PC-9 (cell line): ENCODE measurements at regions not wholly inside any gene's neighbourhood (a gene's known extent, or its start where the extent isn't known, plus 50 kb on each side); places are given as distances from the start of the nearest gene placed in this dataset.

Source experiments
- BruUV-seq: library from RNA; stranded (reverse); fragments of 400-500 nt; replicated peaks from 2 replicates; lab custom pipeline; 2021; lab: Mats Ljungman, UMichigan
- CTCF ChIA-PET: fragments of 300-600 bp; sonication (Branson Sonifier 250); formaldehyde crosslinking; loops from one replicate; lab custom pipeline; 2022; ENCODE audit warnings: antibody characterized with exemption; lab: Charles Lee
- POLR2A ChIA-PET: fragments of 300-600 bp; sonication (Branson Sonifier 250); formaldehyde crosslinking; loops from one replicate; lab custom pipeline; 2022; ENCODE audit warnings: antibody characterized with exemption; ENCODE audit not compliant: unreplicated experiment; lab: Charles Lee
- DNase-seq, 2 experiments: peaks; one replicate each; pipeline versions ENCODE4 v3.0.0 to v3.0.0-alpha.2; 2015 to 2022; ENCODE audit warnings: mixed read lengths in 1 of 2
- H2AFZ ChIP-seq: fragments of 200-600 bp; sonication (generic); 2 replicates; pipeline ENCODE4 v1.8.1; 2017; ENCODE audit warnings: antibody characterized with exemption
- H3F3A ChIP-seq: fragments of 200-600 bp; sonication (generic); 2 replicates; pipeline ENCODE4 v1.8.1; 2017; ENCODE audit warnings: antibody characterized with exemption, mild to moderate bottlenecking, low read depth; ENCODE audit not compliant: insufficient read depth
- H3K27ac ChIP-seq: fragments of 200-600 bp; sonication (generic); 2 replicates; pipeline ENCODE4 v1.6.1; 2016; ENCODE audit warnings: mixed run types
- H3K27me3 ChIP-seq: fragments of 200-600 bp; sonication (generic); 2 replicates; pipeline ENCODE4 v1.6.1; 2016; ENCODE audit warnings: low read depth, mixed run types; ENCODE audit not compliant: insufficient read depth
- H3K36me3 ChIP-seq: fragments of 200-600 bp; sonication (generic); 2 replicates; pipeline ENCODE4 v1.6.1; 2016; ENCODE audit warnings: low read depth, mixed run types
- H3K4me1 ChIP-seq: fragments of 200-600 bp; sonication (generic); replicated peaks from 2 replicates; pipeline ENCODE4 v1.6.1; 2016; ENCODE audit warnings: mixed run types; ENCODE audit not compliant: insufficient read depth
- H3K4me2 ChIP-seq: fragments of 200-600 bp; sonication (generic); 2 replicates; pipeline ENCODE4 v1.6.1; 2017; ENCODE audit warnings: mixed run types
- H3K4me3 ChIP-seq: fragments of 200-600 bp; sonication (generic); 2 replicates; pipeline ENCODE4 v1.6.1; 2016; ENCODE audit warnings: mixed run types
- H3K79me2 ChIP-seq: fragments of 200-600 bp; sonication (generic); 2 replicates; pipeline ENCODE4 v1.6.1; 2017; ENCODE audit warnings: low read depth, mixed run types
- H3K9me2 ChIP-seq: fragments of 200-600 bp; sonication (generic); 2 replicates; pipeline ENCODE4 v1.8.1; 2017; ENCODE audit warnings: mild to moderate bottlenecking; ENCODE audit not compliant: insufficient read depth
- H3K9me3 ChIP-seq: fragments of 200-600 bp; sonication (generic); 2 replicates; pipeline ENCODE4 v1.8.1; 2016; ENCODE audit warnings: low read depth; ENCODE audit not compliant: insufficient read depth
- H4K20me1 ChIP-seq: fragments of 200-600 bp; sonication (generic); 2 replicates; pipeline ENCODE4 v1.8.1; 2017; ENCODE audit not compliant: insufficient read depth
- CTCF ChIP-seq: fragments of 200-600 bp; sonication (generic); conservative IDR thresholded peaks from 2 replicates; pipeline ENCODE4 v1.6.1; 2017; ENCODE audit warnings: mixed run types, antibody characterized with exemption, mild to moderate bottlenecking, moderate library complexity
- EZH2 ChIP-seq: fragments of 200-600 bp; sonication (generic); IDR thresholded peaks from 2 replicates; pipeline ENCODE4 v1.8.0; 2017; ENCODE audit warnings: antibody characterized with exemption, low read depth
- intact Hi-C: fragments of 100-400 bp; cut with micrococcal nuclease; formaldehyde crosslinking; loops from one replicate; pipeline ENCODE4 v1.10.0; 2022; ENCODE audit not compliant: unreplicated experiment

DNA sequence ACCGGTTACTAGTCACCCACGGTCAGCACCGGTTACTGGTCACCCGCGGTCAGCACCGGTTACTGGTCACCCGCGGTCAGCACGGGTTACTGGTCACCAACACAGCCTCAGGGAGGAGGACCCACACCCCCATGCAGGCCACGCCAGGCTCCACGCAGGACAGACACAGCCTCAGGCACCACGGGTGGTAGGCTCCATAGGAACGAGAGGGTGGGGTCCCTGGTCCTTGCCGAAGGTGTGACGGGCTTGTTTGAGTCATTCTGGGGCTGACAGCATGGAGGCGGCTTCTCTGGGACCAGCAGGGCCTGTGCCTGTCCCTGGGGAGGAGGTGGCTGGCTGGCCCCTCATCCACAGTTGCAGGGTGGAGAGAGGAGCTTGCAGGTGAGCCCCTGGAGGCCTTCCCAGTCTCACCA lies 122.8 kb upstream of the SOX1 start:
- H3K27me3 ChIP-seq: peaks cover 93% of the 10 kb centered on the region
- H3K27ac ChIP-seq: no peak overlapping the region
- intact Hi-C loops: no loop called here
- no peaks in the 10 kb centered on the region for H4K20me1 ChIP-seq
- no peak overlapping the region for H3K4me2 ChIP-seq
- ChIA-PET CTCF (no interaction called here), POLR2A (no interaction called here)
- H3K9me3 ChIP-seq: no peaks in the 10 kb centered on the region
- H3K4me1 ChIP-seq: no peaks in the 10 kb centered on the region
- H3K4me3 ChIP-seq: no peak overlapping the region
- no peaks in the 10 kb centered on the region for H3K79me2 ChIP-seq
- BruUV-seq: no TSS peak
- no peak for DNase-seq
- no peak for TF ChIP-seq CTCF
- TF ChIP-seq EZH2: no peak
- no peaks in the 10 kb centered on the region for H3F3A ChIP-seq
- no peaks in the 10 kb centered on the region for H3K36me3 ChIP-seq
- H3K9me2 ChIP-seq: no peaks in the 10 kb centered on the region
- no peak overlapping the region for H2AFZ ChIP-seq

GRCh38 chr13:111945086-111945485 lies 121.9 kb upstream of the SOX1 start:
- no peak for TF ChIP-seq EZH2
- no peak for TF ChIP-seq CTCF
- Histone ChIP-seq H3K27ac (no peak overlapping the region), H3K4me1 (no peaks in the 10 kb centered on the region), H3K79me2 (no peaks in the 10 kb centered on the region), H3K4me3 (no peak overlapping the region), H3K27me3 (peaks cover 93% of the 10 kb centered on the region), H3K4me2 (no peak overlapping the region), H3F3A (no peaks in the 10 kb centered on the region), H4K20me1 (no peaks in the 10 kb centered on the region), H3K36me3 (no peaks in the 10 kb centered on the region), H3K9me3 (no peaks in the 10 kb centered on the region), H3K9me2 (no peaks in the 10 kb centered on the region), H2AFZ (no peak overlapping the region)
- no TSS peak for BruUV-seq
- DNase-seq: no peak
- ChIA-PET POLR2A (no interaction called here), CTCF (no interaction called here)
- intact Hi-C loops: no loop called here

GRCh38 chr13:111946214-111946613 lies 120.7 kb upstream of the SOX1 start:
- TF ChIP-seq EZH2 (no peak), CTCF (no peak)
- POLR2A ChIA-PET: no interaction called here
- CTCF ChIA-PET: no interaction called here
- no peaks in the 10 kb centered on the region for H4K20me1 ChIP-seq
- no peak overlapping the region for H3K27ac ChIP-seq
- H3K79me2 ChIP-seq: no peaks in the 10 kb centered on the region
- H2AFZ ChIP-seq: no peak overlapping the region
- no peak overlapping the region for H3K4me3 ChIP-seq
- H3K4me2 ChIP-seq: no peak overlapping the region
- DNase-seq: no peak
- intact Hi-C loops: no loop called here
- no peaks in the 10 kb centered on the region for H3K36me3 ChIP-seq
- H3F3A ChIP-seq: no peaks in the 10 kb centered on the region
- peaks cover 91% of the 10 kb centered on the region for H3K27me3 ChIP-seq
- BruUV-seq: no TSS peak
- H3K9me3 ChIP-seq: no peaks in the 10 kb centered on the region
- H3K4me1 ChIP-seq: no peaks in the 10 kb centered on the region
- no peaks in the 10 kb centered on the region for H3K9me2 ChIP-seq
